Panc1 (cell line): ENCODE measurements at regions not wholly inside any gene's neighbourhood (a gene's known extent, or its start where the extent isn't known, plus 50 kb on each side); places are given as distances from the start of the nearest gene placed in this dataset.

Experiments used
- CTCF ChIP-seq: fragments of 450-650 bp; IDR thresholded peaks from 2 replicates; pipeline ENCODE4 v1.5.1; 2017; ENCODE audit warnings: mild to moderate bottlenecking
- POLR2AphosphoS5 ChIP-seq: IDR thresholded peaks from 2 replicates; pipeline ENCODE4 v1.6.1; 2012; ENCODE audit warnings: mild to moderate bottlenecking, low read depth, low read length, moderate library complexity
- REST ChIP-seq, 2 experiments: IDR thresholded peaks; 2 replicates each; pipeline ENCODE4 v1.6.1; 2011 to 2012; ENCODE audit warnings: low read depth in 2 of 2, control low read depth in 1 of 2, low read length in 1 of 2, mild to moderate bottlenecking in 1 of 2, moderate library complexity in 1 of 2; ENCODE audit not compliant: insufficient read depth in 1 of 2
- SIN3A ChIP-seq: IDR thresholded peaks from 2 replicates; pipeline ENCODE4 v1.6.1; 2012; ENCODE audit warnings: low read depth, mild to moderate bottlenecking, low read length, moderate library complexity, borderline replicate concordance; ENCODE audit not compliant: insufficient read depth

GRCh38 chr9:129275626-129276247 lies 97.7 kb upstream of the IER5L start:
- no peak for TF ChIP-seq CTCF
- TF ChIP-seq SIN3A, result no peak
- TF ChIP-seq POLR2AphosphoS5, result no peak
- no peak for TF ChIP-seq REST (IDR thresholded peaks at IDR 0.05; ENCODE audit: insufficient read depth in 1 of 2, low read depth in 2 of 2, low read length in 1 of 2)
